ENCODE measurements at regions not wholly inside any gene's neighbourhood (a gene's known extent, or its start where the extent isn't known, plus 50 kb on each side); places are given as distances from the start of the nearest gene placed in this dataset.

- TF ChIP-seq OSR2 (tag by site-specific recombination; IDR thresholded peaks at IDR 0.05) (no peak), ELK4 (IDR thresholded peaks at IDR 0.05; ENCODE audit: borderline replicate concordance, low read depth, low read length) (no peak), ZNF561 (tag by site-specific recombination; IDR thresholded peaks at IDR 0.05; ENCODE audit: borderline replicate concordance) (no peak), CTCF (tag by site-specific recombination; IDR thresholded peaks at IDR 0.05) (no peak), ZNF433 (tag by site-specific recombination; IDR thresholded peaks at IDR 0.05; ENCODE audit: low read depth) (no peak), AEBP2 (tag by site-specific recombination; IDR thresholded peaks at IDR 0.05; ENCODE audit: borderline replicate concordance) (no peak), ZNF707 (tag by site-specific recombination; IDR thresholded peaks at IDR 0.05) (no peak), ZNF214 (tag by site-specific recombination; IDR thresholded peaks at IDR 0.05; ENCODE audit: borderline replicate concordance) (no peak), ZNF777 (tag by site-specific recombination; IDR thresholded peaks at IDR 0.05; ENCODE audit: borderline replicate concordance) (no peak), ZNF16 (tag by site-specific recombination; IDR thresholded peaks at IDR 0.05; ENCODE audit: low read depth) (no peak), ZNF112 (tag by site-specific recombination; IDR thresholded peaks at IDR 0.05) (no peak)
- TF ChIP-seq, protein P1, sequence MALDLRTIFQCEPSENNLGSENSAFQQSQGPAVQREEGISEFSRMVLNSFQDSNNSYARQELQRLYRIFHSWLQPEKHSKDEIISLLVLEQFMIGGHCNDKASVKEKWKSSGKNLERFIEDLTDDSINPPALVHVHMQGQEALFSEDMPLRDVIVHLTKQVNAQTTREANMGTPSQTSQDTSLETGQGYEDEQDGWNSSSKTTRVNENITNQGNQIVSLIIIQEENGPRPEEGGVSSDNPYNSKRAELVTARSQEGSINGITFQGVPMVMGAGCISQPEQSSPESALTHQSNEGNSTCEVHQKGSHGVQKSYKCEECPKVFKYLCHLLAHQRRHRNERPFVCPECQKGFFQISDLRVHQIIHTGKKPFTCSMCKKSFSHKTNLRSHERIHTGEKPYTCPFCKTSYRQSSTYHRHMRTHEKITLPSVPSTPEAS (tag by site-specific recombination; IDR thresholded peaks at IDR 0.05), result no peak
- TF ChIP-seq, protein P2, sequence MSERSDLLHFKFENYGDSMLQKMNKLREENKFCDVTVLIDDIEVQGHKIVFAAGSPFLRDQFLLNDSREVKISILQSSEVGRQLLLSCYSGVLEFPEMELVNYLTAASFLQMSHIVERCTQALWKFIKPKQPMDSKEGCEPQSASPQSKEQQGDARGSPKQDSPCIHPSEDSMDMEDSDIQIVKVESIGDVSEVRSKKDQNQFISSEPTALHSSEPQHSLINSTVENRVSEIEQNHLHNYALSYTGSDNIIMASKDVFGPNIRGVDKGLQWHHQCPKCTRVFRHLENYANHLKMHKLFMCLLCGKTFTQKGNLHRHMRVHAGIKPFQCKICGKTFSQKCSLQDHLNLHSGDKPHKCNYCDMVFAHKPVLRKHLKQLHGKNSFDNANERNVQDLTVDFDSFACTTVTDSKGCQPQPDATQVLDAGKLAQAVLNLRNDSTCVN (tag by site-specific recombination; optimal IDR thresholded peaks at IDR 0.05), result no peak
Measured at GRCh38 chr7:115793958-115794702, 236.4 kb downstream of the TFEC start.
